GM21576 (cell line): ENCODE measurements at regions not wholly inside any gene's neighbourhood (a gene's known extent, or its start where the extent isn't known, plus 50 kb on each side); places are given as distances from the start of the nearest gene placed in this dataset.

Source experiments
- ATAC-seq: cut with Tn5 transposase; IDR thresholded peaks from one replicate; pipeline ENCODE4 v1.9.1; 2021; ENCODE audit warnings: mild to moderate bottlenecking, moderate library complexity; ENCODE audit not compliant: unreplicated experiment

GRCh38 chr10:21069929-21070700 is 173.0 kb upstream of the NEBL start:
- ATAC-seq, result no peak

DNA sequence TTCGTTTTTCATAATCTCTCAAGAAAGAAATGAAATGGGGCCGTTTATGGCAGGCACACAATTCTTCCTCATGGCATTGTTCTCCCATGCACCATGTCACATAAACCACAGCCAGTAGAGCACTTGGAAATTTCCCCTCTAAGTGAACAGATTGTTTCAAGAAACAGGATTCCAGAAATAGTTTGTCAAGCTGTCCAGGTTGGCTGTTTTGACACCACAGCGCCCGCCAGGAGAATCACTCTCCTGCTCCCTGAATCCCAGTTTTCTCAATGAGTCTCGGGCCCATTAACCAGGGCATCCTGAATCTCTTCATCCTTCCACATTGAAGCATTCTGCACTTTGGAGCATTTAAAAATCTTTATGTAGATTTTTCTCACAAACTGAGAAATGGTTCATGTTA is 172.2 kb upstream of the NEBL start:
- ATAC-seq, result no peak

DNA sequence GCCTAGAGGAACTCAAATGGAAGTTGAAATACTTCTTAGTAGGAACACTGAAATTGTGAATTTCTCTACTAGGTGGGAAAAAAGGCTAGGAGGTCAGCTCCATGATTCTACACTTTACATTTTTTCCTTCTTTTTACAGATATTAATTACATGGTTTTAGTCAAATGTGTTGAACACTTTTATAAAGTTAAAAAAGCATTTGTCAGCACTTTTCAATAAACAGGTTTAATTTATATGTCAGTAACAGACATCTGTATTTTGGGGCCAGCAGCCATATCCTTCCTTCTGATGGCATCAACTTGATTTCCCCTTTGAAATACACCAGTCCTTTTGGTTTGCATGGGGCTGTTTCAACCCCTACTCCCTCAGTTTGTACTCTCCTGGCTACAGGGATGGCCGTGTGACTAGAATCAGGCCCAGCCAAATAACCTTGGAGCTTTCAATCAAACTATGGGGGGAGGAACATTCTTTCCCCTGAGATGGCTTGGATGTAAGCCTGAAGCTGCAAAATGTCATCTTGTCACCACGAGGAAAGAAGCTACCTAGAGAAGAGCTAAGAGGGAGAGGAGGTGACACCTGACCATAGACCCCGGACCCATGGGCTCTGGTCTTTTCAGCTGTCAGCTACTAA is 171.0 kb upstream of the NEBL start:
- no peak for ATAC-seq

DNA sequence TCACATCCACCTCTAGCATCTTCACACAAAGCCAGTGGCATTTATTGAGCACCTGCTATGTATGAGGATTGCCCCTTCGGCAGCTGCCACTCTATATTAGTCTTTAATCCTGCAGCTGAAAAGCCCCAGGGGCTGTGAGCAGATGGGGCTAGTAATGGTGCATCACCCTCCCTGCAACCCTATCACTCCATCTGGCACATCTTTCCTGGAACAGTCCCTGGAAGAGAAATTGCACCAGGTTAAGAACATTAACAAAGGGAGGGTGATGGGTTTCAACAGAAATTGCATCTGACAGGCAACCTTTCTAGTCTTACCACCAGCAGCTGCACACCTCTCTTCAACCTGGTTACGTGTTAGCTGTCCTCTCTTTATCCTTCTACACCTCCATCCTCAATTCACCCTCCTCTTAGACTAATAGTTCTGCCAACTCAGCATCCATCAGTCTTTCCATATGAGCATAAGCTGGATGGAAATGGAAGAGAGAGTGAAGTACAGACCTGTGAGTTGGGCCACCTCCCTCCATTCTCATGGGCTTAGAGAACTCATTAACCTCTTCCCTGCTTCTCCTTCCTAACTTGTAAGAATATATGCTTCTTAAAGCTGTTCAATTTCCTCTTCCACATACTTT is 168.6 kb upstream of the NEBL start:
- no peak for ATAC-seq

DNA sequence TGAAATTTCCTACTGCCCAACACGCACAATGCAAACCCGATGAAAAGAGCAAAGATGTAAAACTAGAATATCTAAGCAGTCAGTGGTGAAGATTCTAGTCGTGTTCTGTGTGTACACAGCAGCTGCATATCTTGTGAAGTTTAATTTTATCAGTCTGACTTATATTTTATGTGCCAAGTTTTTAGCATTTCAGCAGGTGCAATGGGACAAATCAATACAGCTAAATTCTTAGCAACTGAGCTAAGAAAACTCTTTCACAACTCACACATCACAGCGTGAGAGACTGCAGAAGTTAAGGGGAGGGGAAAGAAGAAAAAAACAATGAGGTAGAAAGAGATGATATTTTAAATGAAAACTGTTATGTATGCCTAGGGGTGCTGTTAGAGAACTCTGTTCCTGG is 164.9 kb upstream of the NEBL start:
- ATAC-seq, result no peak

DNA sequence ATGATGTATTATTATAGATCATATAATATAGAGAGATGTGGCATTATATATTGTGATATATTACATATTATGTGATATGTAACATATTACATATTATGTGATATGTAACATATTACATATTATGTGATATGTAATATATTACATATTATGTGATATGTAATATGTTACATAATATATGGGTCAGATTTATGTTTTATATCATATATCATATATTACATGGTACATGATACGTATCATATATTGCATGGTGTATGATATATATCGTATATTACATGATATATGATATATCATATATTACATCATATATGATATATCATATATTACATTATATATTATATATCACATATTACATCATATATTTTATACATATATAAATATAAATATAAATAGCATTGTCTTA is 164.1 kb upstream of the NEBL start:
- ATAC-seq, result no peak

- no peak for ATAC-seq
Measured at GRCh38 chr10:21060626-21061025, 163.5 kb upstream of the NEBL start.

DNA sequence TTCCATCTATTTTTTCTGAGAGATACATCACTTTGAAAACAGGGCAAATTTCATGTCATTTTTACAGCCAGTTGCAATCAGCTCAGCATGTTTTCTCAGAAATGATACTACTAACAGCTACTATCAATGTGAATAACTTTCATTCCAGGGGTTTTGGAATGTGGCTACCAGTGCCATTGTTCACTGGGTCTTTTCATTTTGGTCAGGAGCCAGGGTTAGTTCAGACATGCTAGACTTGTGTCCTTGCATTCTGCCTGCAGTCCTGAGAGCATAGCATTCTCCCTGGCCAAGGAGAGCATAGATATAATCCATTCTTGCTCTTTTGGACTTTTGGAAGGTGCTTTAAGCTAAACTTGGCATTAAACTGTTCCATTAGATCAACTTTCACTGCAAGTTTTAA is 160.9 kb upstream of the NEBL start:
- ATAC-seq, result no peak

DNA sequence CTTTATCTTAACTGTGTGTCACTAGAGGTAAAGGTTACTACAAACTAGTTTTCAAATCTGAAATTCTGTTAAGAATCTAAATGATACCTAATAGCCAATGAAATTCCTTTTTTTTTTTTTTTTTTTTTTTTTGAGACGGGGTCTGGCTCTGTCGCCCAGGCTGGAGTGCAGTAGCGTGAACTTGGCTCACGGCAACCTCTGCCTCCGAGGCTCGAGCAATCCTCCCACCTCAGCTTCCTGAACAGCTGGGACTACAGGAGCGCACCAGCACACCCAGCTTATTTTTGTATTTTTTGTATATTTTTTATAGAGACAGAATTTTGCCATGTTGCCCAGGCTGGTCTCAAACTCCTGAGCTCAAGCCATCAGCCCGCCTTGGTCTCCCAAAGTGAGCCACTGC is 160.3 kb upstream of the NEBL start:
- no peak for ATAC-seq

GRCh38 chr10:21056461-21056860 is 159.3 kb upstream of the NEBL start:
- ATAC-seq, result no peak

DNA sequence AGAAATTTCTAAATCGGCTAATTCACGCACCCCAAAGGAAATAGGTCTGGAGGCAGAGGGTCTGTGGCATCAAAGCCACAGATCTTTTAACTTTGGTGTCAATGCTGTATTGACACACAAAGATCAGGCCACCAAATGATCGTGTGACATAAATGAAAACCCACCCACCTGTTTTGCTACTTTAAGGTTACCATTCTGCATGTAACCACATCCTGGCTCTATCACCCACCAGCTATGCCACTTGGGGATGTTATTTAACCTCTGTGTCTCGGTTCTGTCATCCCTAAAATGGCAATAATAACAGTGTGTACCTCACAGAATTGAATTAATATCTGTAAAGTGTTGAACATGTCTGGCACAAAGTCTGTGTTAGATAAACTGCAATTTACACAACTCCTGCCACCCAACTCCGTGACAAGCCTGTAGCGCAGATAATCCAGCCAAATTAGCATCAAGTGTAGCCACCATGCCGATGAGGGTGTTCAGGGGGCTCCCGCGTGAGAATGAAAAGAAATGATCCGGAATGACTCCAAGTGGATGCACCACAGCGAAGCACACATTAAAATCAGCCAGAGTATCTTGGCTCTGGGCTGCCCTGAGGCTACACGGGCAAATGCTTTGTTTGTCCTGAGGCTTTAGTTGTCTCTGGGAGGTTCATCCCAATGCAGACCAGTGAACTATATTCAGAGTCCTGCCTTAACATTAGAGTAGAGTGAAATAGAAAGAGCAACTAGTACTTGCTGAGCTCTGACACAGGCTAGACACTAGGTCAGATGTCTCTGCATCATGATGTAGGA is 158.4 kb upstream of the NEBL start:
- no peak for ATAC-seq

DNA sequence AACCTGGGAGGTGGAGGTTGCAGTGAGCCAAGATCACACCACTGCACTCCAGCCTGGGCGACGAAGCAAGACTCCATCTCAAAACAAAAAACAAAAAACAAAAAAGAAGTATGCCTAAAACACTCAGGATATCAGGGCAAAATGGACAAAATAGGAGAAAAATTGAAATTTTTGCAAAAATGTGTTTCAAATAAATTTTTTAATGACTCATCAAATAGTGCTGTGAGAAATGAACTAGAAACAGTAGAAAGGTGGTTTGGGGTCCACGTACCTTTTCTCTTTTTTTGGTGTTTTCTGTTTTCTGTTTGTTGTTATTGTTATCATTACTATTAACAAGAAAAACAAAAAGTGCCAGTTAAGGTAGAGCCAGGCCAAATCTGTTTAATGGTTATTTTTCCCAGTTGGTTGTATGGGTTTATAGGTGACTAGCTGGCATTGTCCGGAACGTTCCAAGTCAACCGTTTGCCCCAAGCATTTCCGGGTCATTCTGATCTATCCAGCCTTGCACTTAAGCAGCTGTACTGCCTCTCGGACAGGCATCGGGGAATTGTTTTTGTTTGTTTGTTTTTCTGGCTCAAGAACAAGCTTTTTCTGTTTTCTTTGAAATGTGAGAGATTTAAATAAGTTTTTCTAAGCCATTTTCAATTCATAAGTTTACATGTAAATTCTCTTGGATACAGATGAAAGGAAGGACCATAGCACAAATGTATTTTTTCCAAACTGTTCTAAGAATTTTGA is 157.0 kb upstream of the NEBL start:
- no peak for ATAC-seq

- no peak for ATAC-seq
Measured at GRCh38 chr10:21052709-21053104, 155.6 kb upstream of the NEBL start.

DNA sequence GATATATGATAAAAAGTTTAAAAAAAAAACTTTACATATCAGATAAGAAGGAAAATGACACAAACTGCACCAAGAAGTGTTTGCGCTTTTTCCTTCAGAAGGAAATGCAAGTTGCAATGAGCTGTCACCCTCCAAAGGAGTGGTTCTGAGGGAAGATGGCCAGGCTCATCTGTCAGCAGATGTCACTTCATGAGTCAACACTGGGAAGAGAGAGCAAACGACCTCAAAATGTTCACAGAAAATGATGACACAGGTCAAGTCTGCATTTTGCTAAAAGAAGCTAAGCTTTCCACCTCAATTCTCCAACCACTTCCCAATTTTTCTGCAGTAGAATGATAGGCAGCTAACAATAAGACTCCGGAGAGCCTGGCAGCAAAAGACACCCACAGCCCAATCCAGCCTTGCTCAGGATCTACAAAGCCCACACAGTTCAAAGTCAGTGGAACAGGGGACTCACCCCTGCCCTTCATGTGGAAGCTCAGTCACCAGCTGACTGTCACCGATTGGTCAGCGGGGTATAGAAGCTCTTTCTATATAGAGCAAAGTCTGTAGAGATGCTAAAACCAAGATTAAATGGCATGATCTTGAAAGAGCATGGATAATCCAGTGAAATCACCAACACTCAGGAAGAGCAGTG is 155.1 kb upstream of the NEBL start:
- no peak for ATAC-seq

GRCh38 chr10:21049482-21049881 is 152.4 kb upstream of the NEBL start:
- ATAC-seq, result no peak

DNA sequence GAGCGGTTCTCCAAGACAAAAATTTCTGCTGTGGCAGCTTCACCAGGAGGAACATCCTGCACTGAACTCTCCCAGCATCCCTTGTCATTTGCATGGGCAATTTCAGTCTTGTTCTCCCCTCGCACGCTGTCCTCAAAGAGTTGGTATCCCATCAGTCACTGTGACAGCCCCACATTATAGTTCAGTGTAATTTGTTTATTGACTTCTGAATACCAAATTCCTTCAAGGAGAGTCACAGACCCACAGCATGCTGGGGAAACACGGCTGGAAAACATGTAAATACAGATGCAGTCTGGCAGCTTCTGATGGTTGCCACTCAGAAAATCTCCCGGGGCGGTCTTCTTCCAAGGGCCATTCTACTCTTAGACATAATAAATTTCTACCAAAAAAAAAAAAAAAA is 151.0 kb upstream of the NEBL start:
- ATAC-seq, result no peak

DNA sequence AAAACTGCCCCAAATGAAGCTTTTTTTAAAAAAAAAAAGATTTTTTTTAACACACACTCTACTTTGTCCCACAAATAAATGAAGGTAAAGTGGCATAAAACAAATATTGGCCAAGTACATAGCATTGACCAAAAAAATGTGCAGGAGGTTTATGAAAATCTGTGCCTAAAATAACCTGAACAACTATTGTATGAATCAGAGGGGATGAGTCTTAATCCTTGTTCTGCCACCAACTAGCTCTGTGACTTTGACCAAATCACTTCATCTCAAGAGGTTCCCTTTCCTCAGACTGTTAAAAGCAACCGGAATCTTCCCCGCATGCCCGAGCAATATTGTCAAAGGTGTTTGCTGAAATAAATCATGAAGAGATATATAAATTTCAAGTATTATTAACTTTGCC is 150.4 kb upstream of the NEBL start:
- no peak for ATAC-seq

- no peak for ATAC-seq
Measured at GRCh38 chr10:21047096-21047495, 150.0 kb upstream of the NEBL start.

DNA sequence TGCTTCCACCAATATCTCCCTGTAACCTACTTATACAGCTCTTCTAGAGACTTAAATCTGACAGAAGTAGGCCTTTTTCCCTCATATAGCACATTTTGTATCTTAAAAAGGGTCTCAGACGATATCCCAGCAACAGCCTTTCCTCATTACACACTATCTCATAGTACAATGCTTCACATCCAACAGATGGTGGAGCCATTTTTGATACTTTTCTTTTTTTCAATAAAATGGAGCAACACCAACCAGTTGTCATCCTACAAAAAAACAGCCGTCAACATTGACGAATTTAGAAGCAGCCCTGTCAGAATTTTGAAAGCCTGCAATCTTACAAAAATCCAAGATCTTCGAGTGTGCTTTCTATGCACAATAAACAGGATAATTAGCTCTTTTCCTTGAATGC is 145.9 kb upstream of the NEBL start:
- ATAC-seq, result no peak

DNA sequence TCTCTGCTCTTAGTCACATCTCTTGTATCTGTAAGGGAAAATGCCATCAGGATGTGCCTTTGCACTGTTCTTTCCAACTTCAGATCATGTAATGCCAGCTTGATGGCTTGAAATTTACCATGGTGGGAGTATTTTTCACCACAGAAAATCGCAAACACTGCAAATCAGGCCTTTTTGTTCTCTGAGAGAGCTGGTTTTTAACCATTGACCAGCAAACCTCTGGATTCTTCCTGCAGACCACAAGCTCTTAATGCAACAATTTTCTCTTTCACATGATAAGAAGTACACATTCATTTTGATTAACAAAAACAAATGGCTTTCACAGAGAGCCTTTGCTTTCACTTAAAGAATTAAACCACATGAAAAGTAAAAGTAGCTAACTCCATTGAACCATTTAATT is 145.4 kb upstream of the NEBL start:
- ATAC-seq, result no peak
